ENCODE measurements at regions not wholly inside any gene's neighbourhood (a gene's known extent, or its start where the extent isn't known, plus 50 kb on each side); places are given as distances from the start of the nearest gene placed in this dataset.

DNA sequence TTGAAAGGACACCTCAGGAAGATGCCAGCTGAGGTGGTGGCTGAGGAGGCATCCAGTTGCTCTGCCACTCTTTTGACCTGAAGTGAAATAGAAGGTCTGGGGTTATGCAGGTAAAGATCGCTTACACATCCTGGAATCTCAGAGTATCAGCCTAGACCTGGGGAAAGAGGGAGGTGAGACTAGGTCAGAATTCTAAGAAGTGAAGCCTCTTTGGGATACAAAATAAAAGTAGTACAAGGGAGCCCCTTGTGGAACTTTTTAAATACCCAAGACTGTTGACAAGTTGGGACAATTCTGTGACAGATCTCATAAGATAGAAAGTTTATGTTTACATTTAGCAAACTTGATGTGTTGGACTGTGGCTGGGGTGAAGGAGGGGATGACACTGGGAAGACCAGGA, 263.1 kb downstream of the SPRY1 start:
- H3K9me3 Mint-ChIP-seq = peaks cover 32% of the 10 kb centered on the region

More for the DNA sequence above, 263.1 kb downstream of the SPRY1 start:
- Mint-ChIP-seq H3K4me1 (peaks cover 10% of the 10 kb centered on the region), H3K27ac (no peak overlapping the region), H3K4me3 (no peak overlapping the region), H3K27me3 (ENCODE audit: low read depth) (peaks cover 4% of the 10 kb centered on the region), H3K36me3 (peaks cover 31% of the 10 kb centered on the region)
- TF ChIP-seq, protein P1, sequence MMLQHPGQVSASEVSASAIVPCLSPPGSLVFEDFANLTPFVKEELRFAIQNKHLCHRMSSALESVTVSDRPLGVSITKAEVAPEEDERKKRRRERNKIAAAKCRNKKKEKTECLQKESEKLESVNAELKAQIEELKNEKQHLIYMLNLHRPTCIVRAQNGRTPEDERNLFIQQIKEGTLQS (CRISPR knock-in tag; conservative IDR thresholded peaks at IDR 0.05) = no peak
- TF ChIP-seq FOXJ3 (CRISPR knock-in tag; IDR thresholded peaks at IDR 0.05; ENCODE audit: borderline replicate concordance) (no peak), SMAD4 (CRISPR knock-in tag; IDR thresholded peaks at IDR 0.05) (no peak), ZNF671 (CRISPR knock-in tag; IDR thresholded peaks at IDR 0.05) (no peak), CBFB (CRISPR knock-in tag; IDR thresholded peaks at IDR 0.05; ENCODE audit: low read depth) (no peak), NR3C1 (CRISPR knock-in tag; conservative IDR thresholded peaks at IDR 0.05; ENCODE audit: low read depth) (no peak), NR2C2 (CRISPR knock-in tag; IDR thresholded peaks at IDR 0.05) (no peak), ETV6 (CRISPR knock-in tag; IDR thresholded peaks at IDR 0.05) (no peak), JUN (CRISPR knock-in tag; IDR thresholded peaks at IDR 0.05) (no peak)
- TF ChIP-seq, protein P2, sequence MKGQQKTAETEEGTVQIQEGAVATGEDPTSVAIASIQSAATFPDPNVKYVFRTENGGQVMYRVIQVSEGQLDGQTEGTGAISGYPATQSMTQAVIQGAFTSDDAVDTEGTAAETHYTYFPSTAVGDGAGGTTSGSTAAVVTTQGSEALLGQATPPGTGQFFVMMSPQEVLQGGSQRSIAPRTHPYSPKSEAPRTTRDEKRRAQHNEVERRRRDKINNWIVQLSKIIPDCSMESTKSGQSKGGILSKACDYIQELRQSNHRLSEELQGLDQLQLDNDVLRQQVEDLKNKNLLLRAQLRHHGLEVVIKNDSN (CRISPR knock-in tag; IDR thresholded peaks at IDR 0.05) = no peak
- TF ChIP-seq, protein P3, sequence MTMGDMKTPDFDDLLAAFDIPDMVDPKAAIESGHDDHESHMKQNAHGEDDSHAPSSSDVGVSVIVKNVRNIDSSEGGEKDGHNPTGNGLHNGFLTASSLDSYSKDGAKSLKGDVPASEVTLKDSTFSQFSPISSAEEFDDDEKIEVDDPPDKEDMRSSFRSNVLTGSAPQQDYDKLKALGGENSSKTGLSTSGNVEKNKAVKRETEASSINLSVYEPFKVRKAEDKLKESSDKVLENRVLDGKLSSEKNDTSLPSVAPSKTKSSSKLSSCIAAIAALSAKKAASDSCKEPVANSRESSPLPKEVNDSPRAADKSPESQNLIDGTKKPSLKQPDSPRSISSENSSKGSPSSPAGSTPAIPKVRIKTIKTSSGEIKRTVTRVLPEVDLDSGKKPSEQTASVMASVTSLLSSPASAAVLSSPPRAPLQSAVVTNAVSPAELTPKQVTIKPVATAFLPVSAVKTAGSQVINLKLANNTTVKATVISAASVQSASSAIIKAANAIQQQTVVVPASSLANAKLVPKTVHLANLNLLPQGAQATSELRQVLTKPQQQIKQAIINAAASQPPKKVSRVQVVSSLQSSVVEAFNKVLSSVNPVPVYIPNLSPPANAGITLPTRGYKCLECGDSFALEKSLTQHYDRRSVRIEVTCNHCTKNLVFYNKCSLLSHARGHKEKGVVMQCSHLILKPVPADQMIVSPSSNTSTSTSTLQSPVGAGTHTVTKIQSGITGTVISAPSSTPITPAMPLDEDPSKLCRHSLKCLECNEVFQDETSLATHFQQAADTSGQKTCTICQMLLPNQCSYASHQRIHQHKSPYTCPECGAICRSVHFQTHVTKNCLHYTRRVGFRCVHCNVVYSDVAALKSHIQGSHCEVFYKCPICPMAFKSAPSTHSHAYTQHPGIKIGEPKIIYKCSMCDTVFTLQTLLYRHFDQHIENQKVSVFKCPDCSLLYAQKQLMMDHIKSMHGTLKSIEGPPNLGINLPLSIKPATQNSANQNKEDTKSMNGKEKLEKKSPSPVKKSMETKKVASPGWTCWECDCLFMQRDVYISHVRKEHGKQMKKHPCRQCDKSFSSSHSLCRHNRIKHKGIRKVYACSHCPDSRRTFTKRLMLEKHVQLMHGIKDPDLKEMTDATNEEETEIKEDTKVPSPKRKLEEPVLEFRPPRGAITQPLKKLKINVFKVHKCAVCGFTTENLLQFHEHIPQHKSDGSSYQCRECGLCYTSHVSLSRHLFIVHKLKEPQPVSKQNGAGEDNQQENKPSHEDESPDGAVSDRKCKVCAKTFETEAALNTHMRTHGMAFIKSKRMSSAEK (CRISPR knock-in tag; IDR thresholded peaks at IDR 0.05; ENCODE audit: borderline replicate concordance) = no peak
- TF ChIP-seq, protein P4, sequence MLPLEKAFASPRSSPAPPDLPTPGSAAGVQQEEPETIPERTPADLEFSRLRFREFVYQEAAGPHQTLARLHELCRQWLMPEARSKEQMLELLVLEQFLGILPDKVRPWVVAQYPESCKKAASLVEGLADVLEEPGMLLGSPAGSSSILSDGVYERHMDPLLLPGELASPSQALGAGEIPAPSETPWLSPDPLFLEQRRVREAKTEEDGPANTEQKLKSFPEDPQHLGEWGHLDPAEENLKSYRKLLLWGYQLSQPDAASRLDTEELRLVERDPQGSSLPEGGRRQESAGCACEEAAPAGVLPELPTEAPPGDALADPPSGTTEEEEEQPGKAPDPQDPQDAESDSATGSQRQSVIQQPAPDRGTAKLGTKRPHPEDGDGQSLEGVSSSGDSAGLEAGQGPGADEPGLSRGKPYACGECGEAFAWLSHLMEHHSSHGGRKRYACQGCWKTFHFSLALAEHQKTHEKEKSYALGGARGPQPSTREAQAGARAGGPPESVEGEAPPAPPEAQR (CRISPR knock-in tag; IDR thresholded peaks at IDR 0.05) = no peak
- TF ChIP-seq, protein P5, sequence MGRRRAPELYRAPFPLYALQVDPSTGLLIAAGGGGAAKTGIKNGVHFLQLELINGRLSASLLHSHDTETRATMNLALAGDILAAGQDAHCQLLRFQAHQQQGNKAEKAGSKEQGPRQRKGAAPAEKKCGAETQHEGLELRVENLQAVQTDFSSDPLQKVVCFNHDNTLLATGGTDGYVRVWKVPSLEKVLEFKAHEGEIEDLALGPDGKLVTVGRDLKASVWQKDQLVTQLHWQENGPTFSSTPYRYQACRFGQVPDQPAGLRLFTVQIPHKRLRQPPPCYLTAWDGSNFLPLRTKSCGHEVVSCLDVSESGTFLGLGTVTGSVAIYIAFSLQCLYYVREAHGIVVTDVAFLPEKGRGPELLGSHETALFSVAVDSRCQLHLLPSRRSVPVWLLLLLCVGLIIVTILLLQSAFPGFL (CRISPR knock-in tag; IDR thresholded peaks at IDR 0.05; ENCODE audit: borderline replicate concordance) = no peak
- TF ChIP-seq, protein P6, sequence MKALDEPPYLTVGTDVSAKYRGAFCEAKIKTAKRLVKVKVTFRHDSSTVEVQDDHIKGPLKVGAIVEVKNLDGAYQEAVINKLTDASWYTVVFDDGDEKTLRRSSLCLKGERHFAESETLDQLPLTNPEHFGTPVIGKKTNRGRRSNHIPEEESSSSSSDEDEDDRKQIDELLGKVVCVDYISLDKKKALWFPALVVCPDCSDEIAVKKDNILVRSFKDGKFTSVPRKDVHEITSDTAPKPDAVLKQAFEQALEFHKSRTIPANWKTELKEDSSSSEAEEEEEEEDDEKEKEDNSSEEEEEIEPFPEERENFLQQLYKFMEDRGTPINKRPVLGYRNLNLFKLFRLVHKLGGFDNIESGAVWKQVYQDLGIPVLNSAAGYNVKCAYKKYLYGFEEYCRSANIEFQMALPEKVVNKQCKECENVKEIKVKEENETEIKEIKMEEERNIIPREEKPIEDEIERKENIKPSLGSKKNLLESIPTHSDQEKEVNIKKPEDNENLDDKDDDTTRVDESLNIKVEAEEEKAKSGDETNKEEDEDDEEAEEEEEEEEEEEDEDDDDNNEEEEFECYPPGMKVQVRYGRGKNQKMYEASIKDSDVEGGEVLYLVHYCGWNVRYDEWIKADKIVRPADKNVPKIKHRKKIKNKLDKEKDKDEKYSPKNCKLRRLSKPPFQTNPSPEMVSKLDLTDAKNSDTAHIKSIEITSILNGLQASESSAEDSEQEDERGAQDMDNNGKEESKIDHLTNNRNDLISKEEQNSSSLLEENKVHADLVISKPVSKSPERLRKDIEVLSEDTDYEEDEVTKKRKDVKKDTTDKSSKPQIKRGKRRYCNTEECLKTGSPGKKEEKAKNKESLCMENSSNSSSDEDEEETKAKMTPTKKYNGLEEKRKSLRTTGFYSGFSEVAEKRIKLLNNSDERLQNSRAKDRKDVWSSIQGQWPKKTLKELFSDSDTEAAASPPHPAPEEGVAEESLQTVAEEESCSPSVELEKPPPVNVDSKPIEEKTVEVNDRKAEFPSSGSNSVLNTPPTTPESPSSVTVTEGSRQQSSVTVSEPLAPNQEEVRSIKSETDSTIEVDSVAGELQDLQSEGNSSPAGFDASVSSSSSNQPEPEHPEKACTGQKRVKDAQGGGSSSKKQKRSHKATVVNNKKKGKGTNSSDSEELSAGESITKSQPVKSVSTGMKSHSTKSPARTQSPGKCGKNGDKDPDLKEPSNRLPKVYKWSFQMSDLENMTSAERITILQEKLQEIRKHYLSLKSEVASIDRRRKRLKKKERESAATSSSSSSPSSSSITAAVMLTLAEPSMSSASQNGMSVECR (CRISPR knock-in tag; IDR thresholded peaks at IDR 0.05; ENCODE audit: borderline replicate concordance) = no peak
- TF ChIP-seq, protein P7, sequence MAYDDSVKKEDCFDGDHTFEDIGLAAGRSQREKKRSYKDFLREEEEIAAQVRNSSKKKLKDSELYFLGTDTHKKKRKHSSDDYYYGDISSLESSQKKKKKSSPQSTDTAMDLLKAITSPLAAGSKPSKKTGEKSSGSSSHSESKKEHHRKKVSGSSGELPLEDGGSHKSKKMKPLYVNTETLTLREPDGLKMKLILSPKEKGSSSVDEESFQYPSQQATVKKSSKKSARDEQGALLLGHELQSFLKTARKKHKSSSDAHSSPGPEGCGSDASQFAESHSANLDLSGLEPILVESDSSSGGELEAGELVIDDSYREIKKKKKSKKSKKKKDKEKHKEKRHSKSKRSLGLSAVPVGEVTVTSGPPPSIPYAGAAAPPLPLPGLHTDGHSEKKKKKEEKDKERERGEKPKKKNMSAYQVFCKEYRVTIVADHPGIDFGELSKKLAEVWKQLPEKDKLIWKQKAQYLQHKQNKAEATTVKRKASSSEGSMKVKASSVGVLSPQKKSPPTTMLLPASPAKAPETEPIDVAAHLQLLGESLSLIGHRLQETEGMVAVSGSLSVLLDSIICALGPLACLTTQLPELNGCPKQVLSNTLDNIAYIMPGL (CRISPR knock-in tag; IDR thresholded peaks at IDR 0.05) = no peak
- DNase-seq (ENCODE audit: low spot score) (no peak), ATAC-seq (peak; percentile 92)
- ChIA-PET CTCF (no interaction called here), POLR2A (no interaction called here)

All from WTC11 (cell line).